ENCODE measurements at regions not wholly inside any gene's neighbourhood (a gene's known extent, or its start where the extent isn't known, plus 50 kb on each side); places are given as distances from the start of the nearest gene placed in this dataset.

GRCh38 chr7:46468753-46469356, 547.8 kb upstream of the IGFBP3 start:
- POLR2A ChIA-PET (ENCODE audit: low non-redundant PET) = no interaction called here
- TF ChIP-seq CTCF (conservative IDR thresholded peaks at IDR 0.05; ENCODE audit: low read depth) = no peak
- H3K27ac ChIP-seq = no peak overlapping the region

GRCh38 chr7:46463170-46463569, 542.1 kb upstream of the IGFBP3 start:
- POLR2A ChIA-PET (ENCODE audit: low non-redundant PET) = no interaction called here
- no peak for TF ChIP-seq CTCF (conservative IDR thresholded peaks at IDR 0.05; ENCODE audit: low read depth)
- DNase-seq (ENCODE audit: low spot score) = no peak
- H3K27ac ChIP-seq = no peak overlapping the region
- CTCF ChIA-PET = no interaction called here

More at GRCh38 chr7:46468753-46469356, 547.8 kb upstream of the IGFBP3 start:
- CTCF ChIA-PET = no interaction called here
- no peak for DNase-seq (ENCODE audit: low spot score)

GRCh38 chr7:46461334-46461777, 540.3 kb upstream of the IGFBP3 start:
- no peak for DNase-seq (ENCODE audit: low spot score)
- CTCF ChIA-PET = no interaction called here
- TF ChIP-seq CTCF (conservative IDR thresholded peaks at IDR 0.05; ENCODE audit: low read depth) = no peak
- no peak overlapping the region for H3K27ac ChIP-seq
- POLR2A ChIA-PET (ENCODE audit: low non-redundant PET) = no interaction called here

- TF ChIP-seq CTCF (conservative IDR thresholded peaks at IDR 0.05; ENCODE audit: low read depth) = no peak
- POLR2A ChIA-PET (ENCODE audit: low non-redundant PET) = no interaction called here
- CTCF ChIA-PET = no interaction called here
Measured at GRCh38 chr7:46459942-46460341, 538.9 kb upstream of the IGFBP3 start.

GRCh38 chr7:46454816-46455215, 533.7 kb upstream of the IGFBP3 start:
- no peak for TF ChIP-seq CTCF (conservative IDR thresholded peaks at IDR 0.05; ENCODE audit: low read depth)
- POLR2A ChIA-PET (ENCODE audit: low non-redundant PET) = no interaction called here
- no peak for DNase-seq (ENCODE audit: low spot score)
- H3K27ac ChIP-seq = no peak overlapping the region; the same call in 1 of the 2 replicates
- CTCF ChIA-PET = no interaction called here

More at GRCh38 chr7:46459942-46460341, 538.9 kb upstream of the IGFBP3 start:
- H3K27ac ChIP-seq = no peak overlapping the region
- DNase-seq (ENCODE audit: low spot score) = no peak

- H3K27ac ChIP-seq = no peak overlapping the region
- no peak for TF ChIP-seq CTCF (conservative IDR thresholded peaks at IDR 0.05; ENCODE audit: low read depth)
- no peak for DNase-seq (ENCODE audit: low spot score)
- CTCF ChIA-PET = interaction anchor here (0.6 kb wide), 1 partner anchor 305 kb away, joined by 3 read pairs; no protein-coding TSS in a partner anchor
- POLR2A ChIA-PET (ENCODE audit: low non-redundant PET) = no interaction called here
Measured at GRCh38 chr7:46452561-46453135, 531.6 kb upstream of the IGFBP3 start.

All from RWPE1 (cell line).